ENCODE measurements at regions not wholly inside any gene's neighbourhood (a gene's known extent, or its start where the extent isn't known, plus 50 kb on each side); places are given as distances from the start of the nearest gene placed in this dataset.
"Not testable (repeated sequence)": the region's sequence is repeated elsewhere in the genome, so short reads cannot be mapped to it uniquely, and the experiment has no call there.

DNA sequence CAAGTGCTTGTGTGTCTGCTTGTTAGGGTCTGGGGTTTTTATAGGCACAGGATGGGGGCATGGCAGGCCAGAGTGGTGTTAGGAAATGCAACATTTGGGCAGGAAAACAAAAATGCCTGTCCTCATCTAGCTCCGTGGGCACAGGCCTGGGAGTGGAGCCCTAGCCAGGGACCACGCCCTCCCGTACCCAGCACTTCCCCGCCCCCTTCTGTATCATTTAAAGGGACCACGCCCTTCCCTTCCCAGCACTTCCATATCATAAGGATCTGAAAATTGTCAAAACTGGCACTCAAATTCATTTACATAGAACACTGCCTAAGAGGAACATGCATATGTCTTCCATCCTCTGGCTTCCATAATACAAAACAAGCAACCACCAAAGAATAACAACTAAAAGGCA, 185.8 kb downstream of the B3GLCT start:
- DNase-seq: no peak

DNA sequence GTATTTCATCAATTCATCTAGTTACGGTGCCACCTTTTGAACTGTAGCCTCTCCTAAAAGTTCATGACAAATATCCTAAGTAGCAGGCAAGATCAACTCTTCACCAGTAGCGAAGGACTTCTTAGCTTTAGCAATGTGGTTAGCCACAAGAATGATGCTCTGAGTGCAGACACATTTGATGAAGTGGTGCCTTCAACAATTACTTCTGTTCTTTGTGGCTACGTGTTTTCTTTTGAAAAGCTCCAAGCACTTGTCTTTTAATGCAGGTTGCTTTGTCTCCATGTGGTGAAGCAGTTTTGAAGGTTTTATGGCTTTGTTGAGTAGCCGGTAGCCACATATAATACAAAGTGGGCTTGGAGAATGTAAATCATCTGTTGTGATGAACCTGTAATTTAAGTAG, 194.7 kb downstream of the B3GLCT start:
- DNase-seq: no peak

- no peak for DNase-seq
Observed at GRCh38 chr13:31395090-31395489, 195.3 kb downstream of the B3GLCT start.

DNA sequence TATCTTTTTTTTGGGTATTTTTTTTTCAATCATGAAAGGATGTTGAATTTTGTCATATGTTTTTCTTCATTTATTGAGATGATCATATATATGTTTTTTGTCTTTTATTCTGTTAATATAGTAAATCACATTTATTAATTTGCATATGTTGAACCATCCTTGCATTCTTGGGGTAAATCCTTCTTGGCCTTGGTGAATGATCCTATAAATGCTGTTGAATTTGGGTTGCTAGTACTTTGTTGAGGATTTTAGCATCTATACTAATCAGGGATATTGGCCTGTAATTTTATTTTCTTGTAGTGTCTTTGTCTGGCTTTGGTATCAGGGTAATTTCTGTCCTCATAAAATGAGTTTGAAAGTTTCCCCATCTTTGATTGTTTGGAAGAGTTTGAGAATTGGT, 199.9 kb downstream of the B3GLCT start:
- DNase-seq: no peak

DNA sequence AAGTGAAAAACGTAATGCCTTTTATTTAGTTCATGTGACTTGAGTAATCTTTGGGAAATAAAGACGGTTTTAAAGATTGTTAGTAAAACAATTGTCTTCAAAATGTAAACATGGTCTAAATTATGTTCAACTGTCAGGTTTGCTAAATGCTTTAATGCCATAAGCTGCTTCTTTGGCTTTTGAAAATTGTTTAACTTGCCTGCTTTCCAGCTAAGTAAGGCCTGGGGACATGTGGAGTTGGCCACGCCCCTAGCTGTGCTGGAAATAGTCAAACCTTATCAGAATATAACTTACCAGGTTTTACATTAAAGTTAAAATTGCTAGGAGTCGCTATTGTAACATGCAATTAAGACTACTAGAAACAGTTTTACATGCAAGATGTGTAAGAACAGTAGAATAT, 203.9 kb downstream of the B3GLCT start:
- DNase-seq: not testable (repeated sequence)

DNA sequence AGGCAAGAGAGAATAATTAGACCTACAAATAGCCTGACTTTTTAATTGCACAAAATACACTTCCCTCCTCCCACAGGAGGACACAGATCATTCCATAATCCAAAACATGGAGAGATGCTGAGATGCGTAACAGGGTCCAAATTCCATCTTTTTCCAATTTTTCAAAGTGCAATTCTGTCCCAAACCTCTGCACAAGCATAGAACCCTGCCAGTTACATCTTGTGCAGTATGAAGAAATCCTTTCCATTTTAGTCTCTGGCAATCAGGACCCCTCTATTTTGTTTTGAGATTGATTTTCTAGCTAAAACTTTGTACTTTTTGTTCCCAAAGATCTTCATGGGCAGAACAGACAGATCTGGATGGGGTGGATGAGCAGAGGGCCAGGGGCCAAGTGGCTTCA, 209.2 kb downstream of the B3GLCT start:
- no peak for DNase-seq

GRCh38 chr13:31409678-31410356, 210.0 kb downstream of the B3GLCT start:
- no peak for DNase-seq

- no peak for DNase-seq
Observed at GRCh38 chr13:31413516-31413915, 213.7 kb downstream of the B3GLCT start.

- no peak for DNase-seq
Observed at GRCh38 chr13:31416066-31416465, 216.3 kb downstream of the B3GLCT start.

- no peak for DNase-seq
Observed at GRCh38 chr13:31418186-31418585, 218.4 kb downstream of the B3GLCT start.

- no peak for DNase-seq
Observed at GRCh38 chr13:31421756-31422155, 222.0 kb downstream of the B3GLCT start.

DNA sequence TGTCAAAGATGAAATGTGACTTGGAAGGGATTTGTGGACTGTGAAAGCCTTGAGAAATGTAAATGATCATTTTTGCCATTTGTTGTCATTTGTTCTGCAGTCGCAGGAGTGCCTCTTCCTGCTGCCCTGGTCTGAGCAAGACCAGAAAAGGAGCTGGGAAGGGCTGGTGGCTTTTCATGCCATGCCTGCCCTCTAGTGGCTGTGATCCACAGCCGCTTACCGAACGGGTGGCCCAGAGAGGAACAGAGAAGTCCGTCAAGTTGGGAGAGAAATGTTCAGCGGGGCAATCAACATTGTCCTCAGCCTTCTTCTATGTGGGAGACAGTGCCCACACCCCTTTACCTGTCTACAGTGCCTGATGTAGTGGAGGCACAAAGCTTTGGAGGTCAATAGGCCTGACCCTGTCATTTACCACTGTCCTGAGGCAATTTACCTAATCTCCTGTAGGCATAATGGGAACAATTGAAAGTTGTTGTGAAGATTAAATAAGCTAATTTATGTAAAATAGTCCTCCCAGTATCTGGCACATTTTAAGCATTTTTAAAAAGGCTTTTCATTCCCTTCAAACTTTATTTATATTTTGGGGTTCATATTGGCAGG, 224.5 kb downstream of the B3GLCT start:
- peak; percentile 47 for DNase-seq

DNA sequence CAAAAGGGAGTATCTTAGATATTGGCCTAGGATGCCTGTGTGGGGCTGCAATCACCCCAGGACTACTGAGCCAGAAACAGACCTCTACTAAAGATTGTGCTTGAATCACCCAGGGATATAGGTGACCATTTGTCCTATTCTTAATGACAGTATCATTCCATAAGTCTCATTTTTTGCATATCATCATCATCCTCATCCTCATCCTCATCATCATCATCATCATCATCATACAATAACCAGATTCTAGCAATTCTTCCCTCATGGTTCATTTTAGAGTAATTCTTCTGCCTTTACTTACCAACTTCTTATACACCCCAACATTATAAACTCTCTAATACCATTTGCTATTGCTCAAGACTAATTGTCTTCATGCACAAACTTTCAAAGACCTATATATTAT, 226.6 kb downstream of the B3GLCT start:
- no peak for DNase-seq

GRCh38 chr13:31427151-31428100, 227.7 kb downstream of the B3GLCT start:
- DNase-seq: peak; percentile 61

DNA sequence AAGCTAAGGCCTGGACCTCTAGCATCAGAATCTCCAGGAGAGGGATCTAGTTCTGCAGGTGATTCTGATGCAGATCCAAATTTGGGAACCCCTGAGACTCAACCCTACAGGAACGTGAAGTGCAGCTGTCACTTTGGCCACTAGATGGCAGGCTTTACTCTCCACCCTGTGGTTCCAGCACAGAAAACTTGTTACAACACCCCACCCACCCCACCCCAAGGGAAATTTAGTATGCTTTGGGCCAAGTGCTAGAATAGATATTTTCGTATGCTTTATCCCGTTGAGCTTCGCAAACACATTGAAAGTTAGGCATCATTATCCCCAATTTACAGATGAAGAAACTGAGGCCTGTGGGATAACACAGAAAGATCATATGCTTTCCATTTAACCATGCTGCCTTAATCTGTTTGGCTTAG, 232.0 kb downstream of the B3GLCT start:
- no peak for DNase-seq

GRCh38 chr13:31433207-31433606, 233.4 kb downstream of the B3GLCT start:
- DNase-seq: no peak

DNA sequence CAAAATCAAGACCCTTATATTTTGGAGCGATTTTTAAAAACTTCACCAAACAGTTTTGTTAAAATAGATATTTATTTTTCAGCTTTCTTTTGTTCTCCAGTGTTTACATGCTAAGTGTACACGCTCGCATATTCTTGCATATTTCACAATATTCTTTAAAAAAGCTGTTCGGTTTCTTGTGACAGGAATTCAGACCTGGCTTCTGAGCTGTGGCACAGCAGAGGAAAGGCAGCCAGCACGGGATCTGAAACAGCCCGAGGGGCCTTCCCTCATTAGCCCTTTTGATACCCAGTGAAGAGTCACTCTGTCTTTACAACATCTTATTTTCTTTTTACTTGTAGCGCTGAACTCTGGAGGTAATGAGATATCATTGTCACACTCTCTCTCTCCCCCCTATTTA, 234.0 kb downstream of the B3GLCT start:
- DNase-seq: no peak

GRCh38 chr13:31434613-31435012, 234.8 kb downstream of the B3GLCT start:
- no peak for DNase-seq

DNA sequence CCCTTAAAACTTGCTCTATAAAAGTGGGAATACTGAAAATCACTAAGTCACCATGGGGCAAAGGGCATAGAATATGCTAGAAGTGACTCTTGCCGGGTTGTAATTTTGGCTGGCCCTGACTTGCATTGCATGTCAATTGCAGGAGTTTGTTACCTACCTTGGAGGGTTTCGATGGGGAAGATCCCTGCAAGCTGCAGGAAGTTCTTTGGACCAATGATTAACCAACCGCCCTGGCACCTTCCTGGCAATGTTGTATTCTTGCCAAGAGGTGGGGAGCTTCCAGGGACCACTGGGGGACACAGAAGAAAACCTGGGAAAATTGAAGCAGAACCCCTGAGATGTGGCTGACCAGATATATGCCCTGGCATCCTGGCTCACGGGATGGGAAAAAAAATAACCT, 235.8 kb downstream of the B3GLCT start:
- no peak for DNase-seq

GRCh38 chr13:31436478-31436877, 236.7 kb downstream of the B3GLCT start:
- DNase-seq: no peak

- DNase-seq: no peak
Observed at GRCh38 chr13:31437975-31438374, 238.2 kb downstream of the B3GLCT start.

DNA sequence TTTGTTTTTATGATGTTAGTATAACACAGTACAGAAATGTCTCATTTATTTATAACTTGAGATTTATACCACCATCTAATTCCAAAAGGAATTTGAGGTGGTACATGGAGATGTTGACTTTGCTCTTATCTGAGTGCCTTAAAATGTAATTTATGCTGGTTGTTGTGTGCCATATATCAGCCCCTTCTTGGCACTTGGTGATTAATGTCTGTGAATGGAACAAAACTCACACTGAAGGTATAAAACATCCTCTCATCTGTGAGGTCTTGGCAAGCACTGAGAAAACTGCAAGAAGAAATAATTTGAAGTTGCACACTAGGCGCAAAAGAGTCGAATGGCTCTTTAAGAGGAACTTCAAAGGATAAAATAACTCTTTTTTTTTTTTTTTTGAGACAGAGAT, 240.4 kb downstream of the B3GLCT start:
- DNase-seq: no peak

- no peak for DNase-seq
Observed at GRCh38 chr13:31441800-31442510, 242.2 kb downstream of the B3GLCT start.
